HPDE6-E6E7 (cell line): ENCODE measurements at regions not wholly inside any gene's neighbourhood (a gene's known extent, or its start where the extent isn't known, plus 50 kb on each side); places are given as distances from the start of the nearest gene placed in this dataset.
"Not testable (repeated sequence)": the region's sequence is repeated elsewhere in the genome, so short reads cannot be mapped to it uniquely, and the experiment has no call there.

Experiments
- DNase-seq: peaks from one replicate; pipeline ENCODE4 v3.0.0; 2011; ENCODE audit warnings: missing footprints; ENCODE audit errors: extremely low spot score

DNA sequence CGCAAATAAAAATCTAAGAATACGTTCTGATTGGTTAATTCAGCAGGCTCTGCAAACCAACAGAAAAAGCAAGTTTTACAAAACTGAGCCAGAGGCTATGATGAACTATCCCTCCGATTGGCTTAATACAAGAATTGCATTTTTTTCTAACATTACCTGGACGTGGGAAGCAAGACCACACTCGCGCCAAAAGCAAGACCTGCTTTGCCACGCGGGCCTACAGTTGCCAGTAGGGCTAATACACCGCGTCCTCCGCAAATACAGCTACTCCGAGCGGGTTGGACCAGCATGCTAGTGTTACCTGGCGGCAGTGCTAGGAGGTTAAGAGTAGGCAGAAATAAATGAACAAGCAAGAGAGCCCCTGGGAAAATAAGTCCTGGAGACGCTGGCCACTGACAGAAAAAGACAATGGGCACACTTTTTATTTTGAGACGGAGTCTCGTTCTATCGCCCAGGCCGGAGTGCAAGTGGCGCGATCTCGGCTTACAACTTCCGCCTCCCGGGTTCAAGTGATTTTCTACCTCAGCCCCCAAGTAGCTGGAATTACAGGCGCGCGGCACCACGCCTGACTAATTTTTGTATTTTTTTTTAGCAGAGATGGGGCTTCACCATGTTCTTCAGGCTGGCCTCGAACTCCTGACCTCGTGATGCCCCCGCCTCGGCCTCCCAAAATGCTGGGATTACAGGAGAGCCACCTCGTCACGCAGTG lies 131.9 kb upstream of the BTN3A2 start:
- DNase-seq: no peak

DNA sequence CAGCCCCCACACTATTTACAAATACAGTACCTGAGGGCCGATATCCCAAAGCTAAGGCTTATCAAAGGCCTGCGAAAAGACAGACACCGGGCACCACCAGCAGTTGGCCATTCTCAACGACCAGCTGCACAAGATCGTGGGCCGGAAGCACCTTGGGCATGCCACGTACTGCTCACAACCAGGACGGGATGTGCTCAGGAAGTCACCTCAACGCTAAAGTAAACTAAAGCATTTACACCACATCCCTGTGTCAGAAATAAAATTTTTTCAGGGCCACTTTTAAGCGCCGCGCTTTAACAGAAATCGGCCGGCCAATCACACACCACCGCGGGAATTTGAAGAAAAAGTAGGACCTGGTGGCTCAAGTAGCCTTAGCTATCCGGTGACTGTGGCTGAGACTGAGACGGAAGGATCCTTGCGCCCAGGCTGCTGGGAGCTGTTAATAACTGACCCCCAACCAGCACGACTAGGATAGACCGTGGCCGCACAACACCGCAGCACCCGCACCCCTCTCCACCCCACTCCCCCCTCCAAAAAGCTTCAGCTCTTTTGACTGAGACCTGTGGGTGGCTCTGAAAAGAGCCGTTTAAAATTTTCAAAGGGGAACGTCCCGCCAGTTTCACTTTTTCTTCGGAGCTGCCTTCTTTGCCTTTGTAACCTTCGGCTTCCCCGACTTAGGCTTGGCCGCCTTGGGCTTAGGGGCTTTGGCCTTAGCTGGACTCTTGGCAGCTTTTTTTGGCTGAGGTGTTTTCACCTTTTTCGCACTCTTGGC lies 131.2 kb upstream of the BTN3A2 start:
- DNase-seq: no peak

DNA sequence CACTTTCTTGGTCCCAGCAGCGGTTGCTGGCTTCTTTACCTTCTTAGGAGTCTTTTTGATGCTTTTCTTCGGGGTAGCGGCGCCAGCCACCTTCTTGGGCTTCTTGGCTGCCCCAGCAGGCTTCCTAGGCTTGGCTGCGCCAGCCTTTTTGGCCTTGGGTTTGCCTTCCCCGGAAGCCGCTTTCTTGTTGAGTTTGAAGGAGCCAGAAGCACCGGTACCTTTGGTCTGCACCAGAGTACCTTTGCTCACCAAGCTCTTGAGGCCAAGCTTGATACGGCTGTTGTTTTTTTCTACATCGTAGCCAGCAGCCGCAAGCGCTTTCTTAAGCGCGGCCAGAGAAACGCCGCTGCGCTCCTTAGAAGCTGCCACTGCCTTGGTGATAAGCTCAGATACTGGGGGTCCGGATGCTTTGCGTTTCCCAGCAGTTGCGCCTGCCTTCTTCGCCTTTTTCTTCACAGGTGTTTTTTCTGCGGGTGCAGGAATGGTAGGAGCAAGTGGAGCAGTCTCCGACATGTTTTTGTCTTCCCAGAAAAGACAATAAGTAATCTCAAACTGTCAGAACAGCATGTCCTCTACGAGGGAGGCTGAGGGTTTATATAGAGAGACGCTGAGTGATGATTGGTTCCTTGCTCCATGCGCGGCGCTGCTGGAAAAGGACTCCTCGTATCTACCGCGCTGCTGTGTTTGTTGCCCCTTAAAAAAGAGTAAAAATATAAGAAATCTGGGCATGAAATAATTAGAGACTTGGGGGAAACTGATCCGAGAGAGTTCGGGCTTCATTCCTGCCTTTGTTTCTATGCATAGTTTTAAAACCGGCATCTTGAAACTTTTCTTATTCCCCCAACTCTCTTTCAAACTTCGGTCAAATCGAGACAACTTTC lies 130.3 kb upstream of the BTN3A2 start:
- peak; percentile 70 for DNase-seq

DNA sequence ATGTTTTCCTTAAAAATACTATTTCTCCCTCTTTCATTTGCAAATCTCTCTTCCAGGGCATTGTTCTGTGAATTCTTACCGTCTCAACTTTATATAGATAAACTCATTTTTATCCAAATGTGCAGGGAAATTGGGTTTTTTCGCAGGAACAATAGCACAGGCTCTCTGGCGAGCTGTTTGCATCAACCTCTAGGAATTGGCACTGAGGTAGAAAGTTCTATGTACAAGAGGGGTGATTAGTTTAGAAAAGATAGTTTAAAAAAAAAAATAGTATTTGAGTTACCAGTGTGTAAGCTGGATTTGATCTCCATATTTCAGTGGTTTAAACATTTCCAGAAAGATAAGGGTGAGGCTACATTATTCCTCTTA lies 129.7 kb upstream of the BTN3A2 start:
- no peak for DNase-seq

DNA sequence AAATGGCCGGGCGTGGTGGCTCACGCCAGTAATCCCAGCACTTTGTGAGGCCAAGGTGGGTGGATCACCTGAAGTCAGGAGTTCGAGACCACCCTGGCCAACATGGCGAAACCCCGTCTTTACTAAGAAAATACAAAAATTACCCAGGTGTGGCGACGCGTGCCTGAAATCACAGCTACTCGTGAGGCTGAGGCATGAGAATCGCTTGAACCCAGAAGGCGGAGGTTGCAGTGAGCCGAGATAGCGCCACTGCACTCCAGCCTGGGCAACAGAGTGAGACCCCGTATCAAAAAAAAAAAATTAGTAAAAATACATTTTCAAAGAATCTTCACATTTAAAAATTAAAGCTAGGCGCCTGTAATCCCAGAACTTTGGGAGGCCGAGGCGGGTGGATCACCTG lies 125.6 kb upstream of the BTN3A2 start:
- not testable (repeated sequence) for DNase-seq

DNA sequence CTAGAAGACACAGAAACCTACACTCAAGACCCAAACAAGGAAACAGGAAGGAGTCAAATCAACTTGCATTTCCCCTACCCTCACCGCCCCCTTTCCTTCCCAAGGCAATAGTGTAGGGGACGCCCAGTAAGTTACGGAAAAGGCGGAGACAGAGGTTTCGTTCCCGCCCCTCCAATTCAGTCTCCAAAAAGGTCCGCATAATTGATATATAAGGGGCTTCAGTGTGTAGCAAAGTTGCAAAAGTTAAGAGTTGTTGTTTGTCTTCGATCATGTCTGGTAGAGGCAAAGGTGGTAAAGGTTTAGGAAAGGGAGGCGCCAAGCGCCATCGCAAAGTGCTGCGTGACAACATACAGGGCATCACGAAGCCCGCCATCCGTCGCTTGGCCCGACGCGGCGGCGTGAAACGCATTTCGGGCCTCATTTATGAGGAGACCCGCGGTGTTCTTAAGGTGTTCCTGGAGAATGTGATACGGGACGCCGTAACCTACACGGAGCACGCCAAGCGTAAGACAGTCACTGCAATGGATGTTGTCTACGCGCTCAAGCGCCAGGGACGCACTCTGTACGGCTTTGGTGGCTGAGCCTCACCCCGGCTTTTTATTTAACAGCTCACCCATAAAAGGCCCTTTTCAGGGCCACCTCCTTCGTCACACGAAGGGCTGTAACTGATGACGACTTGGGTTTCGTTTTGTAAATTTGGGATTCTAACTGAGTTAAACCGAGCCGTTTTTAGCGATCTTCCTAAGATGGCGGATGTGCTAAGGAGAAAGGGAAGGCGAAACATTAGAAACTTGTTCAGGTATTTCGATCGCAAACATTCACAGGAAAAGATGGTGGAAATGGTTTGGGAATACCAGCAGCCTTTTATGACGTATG lies 124.6 kb upstream of the BTN3A2 start:
- DNase-seq: no peak

DNA sequence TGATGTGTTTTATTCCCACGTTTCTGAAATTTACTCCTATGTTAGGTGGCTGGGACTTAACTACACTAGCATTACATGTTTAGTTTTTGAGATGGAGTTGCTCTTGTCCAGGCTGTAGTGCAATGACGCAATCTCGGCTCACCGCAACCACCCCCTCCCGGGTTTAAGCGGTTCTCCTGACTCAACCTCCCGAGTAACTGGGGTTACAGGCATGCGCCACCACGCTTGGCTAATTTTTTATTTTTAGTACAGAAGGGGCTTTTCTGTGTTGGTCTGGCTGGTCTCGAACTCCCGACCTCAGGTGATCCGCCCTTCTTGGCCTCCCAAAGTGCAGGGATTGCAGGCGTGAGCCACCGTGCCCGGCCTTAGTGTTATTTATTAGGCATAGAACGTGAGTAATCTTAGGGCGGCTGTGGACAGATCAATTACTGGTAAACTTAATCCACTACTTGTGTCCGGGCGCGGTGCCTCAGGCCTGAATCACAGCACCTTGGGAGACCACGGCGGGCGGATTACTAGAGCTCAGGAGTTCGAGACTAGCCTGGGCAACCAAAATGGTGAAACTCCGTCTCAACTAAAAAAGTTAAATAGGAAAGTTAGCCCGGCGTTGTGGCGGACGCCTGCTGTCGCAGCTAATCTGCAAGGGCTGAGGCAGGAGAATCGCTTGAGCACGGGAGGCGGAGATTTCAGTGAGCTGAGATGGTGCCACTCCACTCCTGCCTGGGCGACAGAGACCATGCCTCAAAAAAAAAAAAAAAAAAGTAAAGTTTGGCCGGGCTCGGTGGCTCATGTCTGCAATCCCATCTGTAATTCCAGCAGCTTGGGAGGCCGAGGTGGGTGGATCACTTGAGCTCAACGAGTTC lies 123.7 kb upstream of the BTN3A2 start:
- DNase-seq: no peak

DNA sequence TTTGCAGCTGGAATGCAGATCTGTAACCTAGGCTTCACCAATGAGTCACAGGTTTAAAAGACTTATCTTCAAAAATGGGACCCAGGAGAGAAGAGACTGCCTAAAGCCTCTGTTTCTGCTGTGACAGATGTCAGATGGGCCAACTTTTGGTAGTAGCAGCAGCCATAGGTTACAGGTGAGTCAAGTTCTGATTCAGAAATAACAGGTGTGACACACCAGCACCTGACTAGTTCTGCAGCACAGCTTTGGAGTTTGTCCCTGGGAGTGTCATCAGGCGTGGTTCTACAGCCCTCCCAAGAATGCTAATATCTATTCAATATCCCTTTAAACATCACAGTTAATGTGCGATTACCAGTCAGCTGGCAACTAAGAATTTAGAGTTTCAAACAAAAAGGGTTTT lies 121.9 kb upstream of the BTN3A2 start:
- peak; percentile 65 for DNase-seq

DNA sequence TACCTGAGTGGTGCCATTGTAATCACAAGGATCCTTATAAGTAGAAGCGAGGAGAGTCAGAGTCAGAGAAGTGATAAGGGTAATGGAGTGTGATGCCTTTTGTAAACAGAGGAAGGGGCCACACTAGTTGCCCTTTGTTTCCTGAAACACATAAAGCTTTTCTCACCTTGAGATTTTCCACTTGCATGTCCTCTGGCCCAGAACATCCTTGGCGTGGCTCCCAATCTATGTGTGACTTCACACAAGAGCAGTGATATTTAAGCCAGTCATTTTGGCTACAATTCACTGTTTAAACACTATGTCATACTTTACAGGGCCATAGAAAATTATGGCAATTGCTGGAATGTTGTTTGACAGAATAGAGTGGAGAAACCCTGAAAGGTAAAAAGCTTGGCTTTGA lies 121.2 kb upstream of the BTN3A2 start:
- no peak for DNase-seq

DNA sequence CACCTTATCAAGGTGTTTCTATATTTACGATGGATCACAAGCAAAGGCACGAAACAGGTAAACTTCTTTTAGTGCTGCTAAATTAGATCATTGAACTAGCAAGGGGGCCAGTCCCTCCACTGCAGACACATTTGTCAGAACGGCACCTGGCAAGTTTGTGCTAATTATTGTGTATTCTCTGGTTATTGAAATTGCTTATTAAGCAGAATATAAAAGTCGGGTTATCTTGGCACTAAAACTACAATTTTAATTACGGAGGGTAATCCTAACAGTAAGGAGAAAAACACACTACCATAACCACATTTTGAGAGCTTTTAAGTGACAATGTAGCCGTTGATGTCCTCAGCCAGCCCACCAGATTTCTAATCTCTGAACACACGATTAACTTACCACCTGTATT lies 118.9 kb upstream of the BTN3A2 start:
- no peak for DNase-seq

DNA sequence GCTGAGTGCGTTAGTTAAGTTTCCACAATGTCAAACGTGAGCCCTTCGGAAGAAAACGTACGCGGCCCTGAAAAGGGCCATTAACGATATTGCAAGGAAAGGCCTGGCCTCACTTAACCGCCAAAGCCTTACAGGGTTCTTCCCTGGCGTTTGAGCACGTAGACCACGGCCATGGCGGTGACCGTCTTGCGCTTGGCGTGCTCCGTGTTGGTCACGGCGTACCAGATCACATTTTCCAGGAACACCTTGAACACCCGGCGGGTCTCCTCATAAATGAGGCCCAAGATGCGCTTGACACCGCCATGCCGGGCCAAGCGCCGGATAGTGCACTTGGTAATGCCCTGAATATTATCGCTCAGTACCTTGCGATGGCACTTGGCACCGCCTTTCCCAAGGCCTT lies 118.4 kb upstream of the BTN3A2 start:
- no peak for DNase-seq

DNA sequence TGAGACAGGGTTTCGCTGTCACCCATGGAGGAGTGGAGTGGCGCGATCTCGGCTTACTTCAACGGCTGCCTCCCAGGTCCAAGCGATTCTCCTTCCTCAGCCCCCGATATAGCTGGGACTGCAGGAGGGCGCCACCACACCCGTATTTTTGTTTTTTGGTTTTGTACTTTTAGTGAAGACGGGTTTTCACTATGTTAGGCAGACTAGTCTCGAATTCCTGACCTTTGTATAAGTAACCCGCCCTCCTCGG lies 115.4 kb upstream of the BTN3A2 start:
- no peak for DNase-seq

DNA sequence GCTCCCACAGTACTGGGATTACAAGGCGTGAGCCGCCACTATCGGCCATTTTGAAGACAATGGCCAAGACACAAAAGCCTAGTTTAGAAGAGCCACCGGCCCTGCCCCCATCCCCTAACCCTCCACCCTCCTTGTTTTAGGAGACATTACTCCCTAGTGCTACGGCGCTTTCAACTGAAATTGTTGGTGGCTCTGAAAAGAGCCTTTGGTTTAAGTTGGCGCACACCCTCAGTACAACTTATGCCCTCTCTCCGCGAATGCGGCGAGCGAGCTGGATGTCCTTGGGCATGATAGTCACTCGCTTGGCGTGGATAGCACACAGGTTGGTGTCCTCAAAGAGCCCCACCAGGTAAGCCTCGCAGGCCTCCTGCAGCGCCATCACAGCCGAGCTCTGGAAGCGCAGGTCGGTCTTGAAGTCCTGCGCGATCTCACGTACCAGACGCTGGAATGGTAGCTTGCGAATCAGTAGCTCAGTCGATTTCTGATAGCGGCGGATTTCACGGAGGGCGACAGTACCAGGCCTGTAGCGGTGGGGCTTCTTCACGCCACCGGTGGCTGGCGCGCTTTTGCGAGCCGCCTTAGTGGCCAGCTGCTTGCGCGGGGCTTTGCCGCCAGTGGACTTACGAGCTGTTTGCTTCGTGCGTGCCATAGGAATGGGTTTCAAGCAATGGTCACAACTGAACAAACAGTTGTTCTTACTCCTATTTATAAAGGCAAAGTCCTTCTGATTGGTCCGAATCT lies 114.9 kb upstream of the BTN3A2 start:
- no peak for DNase-seq

DNA sequence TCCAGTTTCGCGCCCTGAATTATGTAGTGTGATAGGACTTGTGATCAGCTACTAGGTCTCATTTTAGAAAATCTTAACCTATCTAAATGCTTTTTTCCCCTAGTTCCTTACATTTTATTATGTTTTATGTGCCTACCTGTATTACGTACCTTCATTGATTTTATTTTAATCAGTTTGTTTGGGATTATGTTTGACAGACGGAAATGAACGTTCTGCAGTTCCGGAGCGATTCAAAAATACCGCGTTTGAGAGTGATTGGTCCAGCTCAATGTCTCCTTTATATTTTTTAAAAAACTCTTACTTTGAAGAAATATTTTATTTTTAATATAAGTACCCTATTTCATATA lies 114.3 kb upstream of the BTN3A2 start:
- DNase-seq: no peak

DNA sequence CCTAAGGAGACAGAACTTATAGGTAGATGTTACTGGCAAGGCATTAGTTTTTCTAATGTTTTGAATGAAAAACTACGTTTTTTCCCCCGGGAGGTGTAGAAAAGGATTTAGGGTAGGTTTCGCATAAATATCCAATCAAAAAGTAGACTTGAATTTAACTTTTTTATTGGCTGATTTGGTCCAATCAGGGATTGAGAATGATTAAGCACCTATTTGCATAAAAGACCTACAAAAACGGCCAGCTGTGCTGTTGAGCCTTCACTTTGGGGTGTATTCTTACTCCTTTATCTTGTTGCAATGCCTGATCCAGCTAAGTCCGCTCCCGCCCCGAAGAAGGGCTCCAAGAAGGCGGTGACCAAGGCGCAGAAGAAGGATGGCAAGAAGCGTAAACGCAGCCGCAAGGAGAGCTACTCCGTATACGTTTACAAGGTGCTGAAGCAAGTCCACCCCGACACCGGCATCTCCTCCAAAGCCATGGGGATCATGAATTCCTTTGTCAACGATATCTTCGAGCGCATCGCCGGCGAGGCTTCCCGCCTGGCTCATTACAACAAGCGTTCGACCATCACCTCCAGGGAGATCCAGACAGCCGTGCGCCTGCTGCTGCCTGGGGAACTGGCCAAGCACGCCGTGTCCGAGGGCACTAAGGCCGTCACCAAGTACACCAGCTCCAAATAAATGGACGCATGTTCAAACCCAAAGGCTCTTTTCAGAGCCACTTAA lies 113.5 kb upstream of the BTN3A2 start:
- DNase-seq: no peak

DNA sequence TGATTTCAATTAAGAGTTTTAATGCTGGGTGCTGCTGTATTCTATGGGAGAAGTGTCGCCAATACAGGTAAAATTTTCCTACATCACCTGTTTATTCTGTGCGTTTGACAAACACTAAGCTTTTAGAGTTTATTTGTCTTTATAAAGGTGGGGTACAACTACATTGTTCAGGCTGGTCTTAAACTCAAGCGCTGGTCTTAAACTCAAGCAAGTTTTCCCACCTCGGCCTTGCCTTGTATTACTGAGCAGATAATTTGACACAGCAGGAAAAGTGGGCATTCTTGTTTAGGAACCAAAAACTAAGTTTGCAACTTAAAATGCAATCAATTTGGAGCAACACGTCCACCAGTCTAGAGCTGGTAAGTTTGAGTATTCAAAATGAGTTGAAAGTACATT lies 112.9 kb upstream of the BTN3A2 start:
- DNase-seq: no peak

DNA sequence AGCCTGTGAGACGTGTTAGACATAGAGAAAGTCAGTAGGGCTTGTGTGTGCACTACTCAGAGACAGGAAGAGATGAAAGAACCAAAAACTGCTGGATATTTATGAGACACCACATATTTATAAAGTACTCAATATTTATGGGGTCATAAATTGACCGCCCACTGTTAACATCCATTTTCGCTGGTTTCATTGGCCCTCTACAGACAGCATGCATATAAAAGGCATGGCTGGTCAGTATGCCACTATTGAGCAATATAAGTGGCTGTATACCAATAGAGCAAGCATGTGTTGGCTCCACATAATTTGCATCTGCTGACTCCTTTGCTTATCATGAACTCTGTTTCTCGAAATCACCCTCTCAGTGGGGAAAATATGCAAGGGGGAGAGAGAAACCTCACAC lies 110.3 kb upstream of the BTN3A2 start:
- no peak for DNase-seq

DNA sequence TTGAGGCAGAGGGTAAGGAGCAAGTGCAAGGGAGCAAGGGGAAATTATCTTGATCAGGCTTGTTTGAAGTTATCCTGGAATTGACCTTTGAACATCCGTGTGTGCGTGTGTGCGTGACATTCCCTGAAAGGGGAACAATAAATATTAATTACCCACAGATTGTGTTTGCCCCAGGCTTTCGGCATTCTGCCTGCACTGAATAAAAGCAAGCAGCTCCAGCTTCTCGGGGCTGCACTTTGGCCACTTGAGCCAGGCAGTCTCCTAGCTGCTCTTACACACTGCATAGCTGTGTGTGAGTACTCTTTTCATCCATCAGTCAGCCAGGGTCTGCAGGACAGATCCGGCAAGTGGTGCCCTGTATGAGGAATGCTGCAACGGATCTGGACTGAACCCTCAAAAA lies 107.7 kb upstream of the BTN3A2 start:
- no peak for DNase-seq

DNA sequence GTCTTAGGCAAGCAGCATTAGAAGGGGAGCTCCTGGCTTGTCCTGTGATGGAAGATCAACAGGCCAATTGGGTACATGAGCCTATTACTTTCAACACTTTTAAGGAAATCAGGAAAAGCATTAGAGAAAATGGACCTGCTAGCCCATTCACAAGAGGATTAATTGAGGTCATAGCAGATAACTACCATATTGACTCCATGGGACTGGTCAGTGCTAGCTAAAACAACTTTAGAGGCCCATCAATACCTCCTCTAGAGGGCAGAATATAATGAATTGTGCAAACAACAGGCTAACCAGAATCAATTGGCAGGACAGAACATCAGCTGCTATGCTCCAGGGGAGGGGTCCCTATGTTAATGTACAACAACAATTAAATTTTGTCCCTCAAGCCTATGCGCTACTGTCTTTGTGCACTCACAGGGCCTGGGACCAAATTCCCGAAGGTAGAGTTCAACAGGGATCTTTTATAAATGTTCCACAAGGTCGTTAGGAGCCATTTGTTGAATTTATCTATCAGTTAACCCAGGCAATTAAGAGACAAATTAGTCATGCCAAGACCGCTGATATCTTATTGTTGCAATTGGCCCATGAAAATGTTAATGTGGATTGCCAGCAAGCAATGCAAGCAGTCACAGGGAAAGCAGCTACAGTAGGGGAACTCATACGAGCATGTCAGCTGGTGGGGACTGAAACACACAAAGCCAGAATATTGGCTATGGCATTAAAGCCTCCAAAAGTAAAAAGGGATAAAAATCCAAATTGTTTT lies 106.6 kb upstream of the BTN3A2 start:
- DNase-seq: no peak
